K562 (cell line): ENCODE measurements at regions not wholly inside any gene's neighbourhood (a gene's known extent, or its start where the extent isn't known, plus 50 kb on each side); places are given as distances from the start of the nearest gene placed in this dataset.

Experiments
- BACH1 ChIP-seq: fragments of 200-800 bp; sonication (Bioruptor generic); IDR thresholded peaks from 2 replicates; pipeline ENCODE4 v1.6.1; 2016; ENCODE audit warnings: missing genetic modification characterization, missing compliant biosample characterization
- CXXC5 ChIP-seq: fragments of 250-450 bp; sonication (Bioruptor Pico); IDR thresholded peaks from 2 replicates; pipeline ENCODE4 v1.8.0; 2022; ENCODE audit warnings: inconsistent platforms, mild to moderate bottlenecking, moderate library complexity
- DPF2 ChIP-seq: fragments of 450-650 bp; IDR thresholded peaks from 2 replicates; pipeline ENCODE4 v1.6.1; 2016
- ESRRA ChIP-seq: fragments of 450-650 bp; IDR thresholded peaks from 2 replicates; pipeline ENCODE4 v1.6.1; 2014; ENCODE audit warnings: low read depth, mild to moderate bottlenecking, moderate library complexity, borderline replicate concordance
- FOXJ2 ChIP-seq: fragments of 200-800 bp; sonication (Bioruptor generic); IDR thresholded peaks from 2 replicates; pipeline ENCODE4 v1.6.1; 2016; ENCODE audit warnings: missing genetic modification characterization, missing compliant biosample characterization
- GATA2 ChIP-seq: sonication (generic); formaldehyde crosslinking; IDR thresholded peaks from 2 replicates; pipeline ENCODE4 v1.4.0; 2020; ENCODE audit warnings: mild to moderate bottlenecking, missing genetic modification reagents
- MAFF ChIP-seq: IDR thresholded peaks from 2 replicates; pipeline ENCODE4 v1.6.1; 2012; ENCODE audit warnings: low read length, improper control_type of control experiment
- NBN ChIP-seq: fragments of 450-650 bp; IDR thresholded peaks from 2 replicates; pipeline ENCODE4 v1.6.1; 2016; ENCODE audit warnings: low read depth, mild to moderate bottlenecking
- NCOR1 ChIP-seq: fragments of 450-650 bp; IDR thresholded peaks from 2 replicates; pipeline ENCODE4 v1.6.1; 2016; ENCODE audit warnings: mild to moderate bottlenecking, moderate library complexity
- U2AF2 ChIP-seq: fragments of 200-400 bp; formaldehyde crosslinking; optimal IDR thresholded peaks from 2 replicates; pipeline ENCODE3; 2017; ENCODE audit warnings: low read depth, mild to moderate bottlenecking, low read length
- ZBTB8A ChIP-seq: fragments of 450-650 bp; IDR thresholded peaks from 2 replicates; pipeline ENCODE4 v1.6.1; 2018; ENCODE audit warnings: mild to moderate bottlenecking, moderate library complexity; ENCODE audit not compliant: partially characterized antibody
- ZHX1 ChIP-seq: fragments of 150-350 bp; conservative IDR thresholded peaks from 2 replicates; pipeline ENCODE4 v1.6.1; 2014; ENCODE audit warnings: low read length
- ZNF316 ChIP-seq: fragments of 450-650 bp; IDR thresholded peaks from 2 replicates; pipeline ENCODE4 v1.6.1; 2016
- ZNF507 ChIP-seq: conservative IDR thresholded peaks from 2 replicates; pipeline ENCODE4 v1.6.1; 2017; ENCODE audit warnings: missing genetic modification characterization, missing compliant biosample characterization
- ZNF551 ChIP-seq: fragments of 250-450 bp; sonication (Bioruptor Pico); IDR thresholded peaks from 2 replicates; pipeline ENCODE4 v1.5.0; 2021; ENCODE audit warnings: mild to moderate bottlenecking, moderate library complexity
- TF ChIP-seq, protein P1 (sequence below), 2 experiments: fragments of 450-650 bp; conservative IDR thresholded peaks; 2 replicates each; pipeline ENCODE4 v1.6.1; 2017; ENCODE audit warnings: mild to moderate bottlenecking in 2 of 2, moderate library complexity in 2 of 2
- TF ChIP-seq, protein P2 (sequence below): IDR thresholded peaks from 3 replicates; pipeline ENCODE4 v1.6.1; 2011; ENCODE audit warnings: borderline replicate concordance, mild to moderate bottlenecking, moderate library complexity; ENCODE audit not compliant: insufficient read length; ENCODE audit errors: extremely low read depth

DNA sequence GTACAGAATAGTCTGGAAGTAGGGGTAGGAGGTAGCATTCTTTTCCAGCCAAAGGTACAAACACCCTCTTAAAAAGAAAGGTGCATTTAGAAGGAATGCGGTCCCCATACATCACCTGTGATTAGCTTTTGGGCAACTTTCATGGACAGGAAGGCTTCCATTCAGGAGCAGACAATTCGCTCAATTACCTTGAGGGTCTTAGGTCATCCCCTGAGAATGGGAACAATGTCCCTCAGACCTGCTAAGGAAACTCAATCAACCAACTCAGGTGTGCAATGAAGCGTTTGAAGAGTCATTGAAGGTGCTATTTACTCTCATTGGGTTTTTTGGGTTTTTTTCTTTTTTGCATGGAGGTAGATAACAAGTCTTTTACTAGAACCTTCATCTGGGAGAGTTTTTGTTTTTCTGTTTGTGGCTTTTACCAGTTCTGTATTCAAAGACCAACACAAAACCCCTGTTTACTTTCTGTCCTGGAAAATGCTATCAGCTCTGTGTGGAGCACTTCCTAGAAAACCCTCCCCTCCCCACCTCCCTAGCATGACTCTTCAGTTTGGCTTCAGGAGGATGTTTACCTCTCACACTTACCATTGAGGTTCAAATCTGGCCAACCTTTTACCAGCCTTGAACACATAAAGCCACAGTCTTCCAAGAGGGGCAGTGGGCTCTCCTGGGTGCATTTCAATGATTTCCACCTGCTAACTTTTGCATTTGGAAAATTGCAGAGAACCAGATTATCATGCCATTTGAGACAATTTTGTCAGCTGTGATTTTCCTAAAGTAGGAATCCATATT is 271.2 kb upstream of the PRDM1 start (continued):
- TF ChIP-seq, protein P1, sequence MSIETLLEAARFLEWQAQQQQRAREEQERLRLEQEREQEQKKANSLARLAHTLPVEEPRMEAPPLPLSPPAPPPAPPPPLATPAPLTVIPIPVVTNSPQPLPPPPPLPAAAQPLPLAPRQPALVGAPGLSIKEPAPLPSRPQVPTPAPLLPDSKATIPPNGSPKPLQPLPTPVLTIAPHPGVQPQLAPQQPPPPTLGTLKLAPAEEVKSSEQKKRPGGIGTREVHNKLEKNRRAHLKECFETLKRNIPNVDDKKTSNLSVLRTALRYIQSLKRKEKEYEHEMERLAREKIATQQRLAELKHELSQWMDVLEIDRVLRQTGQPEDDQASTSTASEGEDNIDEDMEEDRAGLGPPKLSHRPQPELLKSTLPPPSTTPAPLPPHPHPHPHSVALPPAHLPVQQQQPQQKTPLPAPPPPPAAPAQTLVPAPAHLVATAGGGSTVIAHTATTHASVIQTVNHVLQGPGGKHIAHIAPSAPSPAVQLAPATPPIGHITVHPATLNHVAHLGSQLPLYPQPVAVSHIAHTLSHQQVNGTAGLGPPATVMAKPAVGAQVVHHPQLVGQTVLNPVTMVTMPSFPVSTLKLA (conservative IDR thresholded peaks at IDR 0.05): peak in 1 of 2 experiments; percentile 22; a peak in 2 of 4 replicates
- TF ChIP-seq CXXC5 (0 out of 2 replicates have a peak, but pooled peaks have one; percentile 15), BACH1 (tag) (peak; percentile 80; the same call in 1 of the 2 replicates), DPF2 (peak; percentile 82), NCOR1 (peak; percentile 45; the same call in 1 of the 2 replicates), ZNF507 (no peak), U2AF2 (no peak), MAFF (peak; percentile 77), FOXJ2 (tag) (0 out of 2 replicates have a peak, but pooled peaks have one; percentile 29), GATA2 (CRISPR knock-in tag) (no peak), ZNF551 (no peak), ZHX1 (no peak), ZNF316 (peak; percentile 80), ZBTB8A (no peak), NBN (no peak), ESRRA (0 out of 2 replicates have a peak, but pooled peaks have one; percentile 22)
- TF ChIP-seq, protein P2, sequence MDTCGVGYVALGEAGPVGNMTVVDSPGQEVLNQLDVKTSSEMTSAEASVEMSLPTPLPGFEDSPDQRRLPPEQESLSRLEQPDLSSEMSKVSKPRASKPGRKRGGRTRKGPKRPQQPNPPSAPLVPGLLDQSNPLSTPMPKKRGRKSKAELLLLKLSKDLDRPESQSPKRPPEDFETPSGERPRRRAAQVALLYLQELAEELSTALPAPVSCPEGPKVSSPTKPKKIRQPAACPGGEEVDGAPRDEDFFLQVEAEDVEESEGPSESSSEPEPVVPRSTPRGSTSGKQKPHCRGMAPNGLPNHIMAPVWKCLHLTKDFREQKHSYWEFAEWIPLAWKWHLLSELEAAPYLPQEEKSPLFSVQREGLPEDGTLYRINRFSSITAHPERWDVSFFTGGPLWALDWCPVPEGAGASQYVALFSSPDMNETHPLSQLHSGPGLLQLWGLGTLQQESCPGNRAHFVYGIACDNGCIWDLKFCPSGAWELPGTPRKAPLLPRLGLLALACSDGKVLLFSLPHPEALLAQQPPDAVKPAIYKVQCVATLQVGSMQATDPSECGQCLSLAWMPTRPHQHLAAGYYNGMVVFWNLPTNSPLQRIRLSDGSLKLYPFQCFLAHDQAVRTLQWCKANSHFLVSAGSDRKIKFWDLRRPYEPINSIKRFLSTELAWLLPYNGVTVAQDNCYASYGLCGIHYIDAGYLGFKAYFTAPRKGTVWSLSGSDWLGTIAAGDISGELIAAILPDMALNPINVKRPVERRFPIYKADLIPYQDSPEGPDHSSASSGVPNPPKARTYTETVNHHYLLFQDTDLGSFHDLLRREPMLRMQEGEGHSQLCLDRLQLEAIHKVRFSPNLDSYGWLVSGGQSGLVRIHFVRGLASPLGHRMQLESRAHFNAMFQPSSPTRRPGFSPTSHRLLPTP: no peak
